ENCODE measurements at regions not wholly inside any gene's neighbourhood (a gene's known extent, or its start where the extent isn't known, plus 50 kb on each side); places are given as distances from the start of the nearest gene placed in this dataset.

DNA sequence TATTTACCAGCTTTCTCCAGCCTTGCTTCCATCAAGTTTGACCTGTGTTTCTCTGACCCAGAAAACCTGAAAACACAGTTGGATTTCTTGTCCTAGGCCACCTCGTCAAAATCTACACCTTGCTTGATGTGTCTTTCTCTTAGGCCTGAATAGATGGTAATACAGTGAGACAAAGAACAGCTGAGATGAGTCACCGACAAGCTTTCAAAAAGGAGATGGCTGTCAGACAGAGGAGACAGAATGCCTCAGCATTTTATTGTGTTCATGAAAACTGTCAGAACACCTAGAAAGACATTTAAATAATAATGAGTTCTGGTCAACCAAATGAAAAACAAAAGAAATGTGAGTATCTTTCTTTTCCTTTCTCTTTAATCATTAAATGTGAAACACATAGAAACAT, 119.7 kb upstream of the SORCS1 start:
- Histone ChIP-seq H3K4me1 (ENCODE audit: control insufficient read depth in 2 of 2, insufficient read depth in 2 of 2, low read length in 2 of 2) (no peaks in the 10 kb centered on the region), H3K36me3 (replicated peaks in 1 of 2; ENCODE audit: control extremely low read depth in 1 of 2, control insufficient read depth in 1 of 2, extremely low read depth in 1 of 2, insufficient read depth in 2 of 2, low read length in 1 of 2) (no peaks in the 10 kb centered on the region), H3K27ac (ENCODE audit: low read length in 2 of 2) (no peak overlapping the region), H3K9me3 (ENCODE audit: control extremely low read depth in 1 of 3, control insufficient read depth in 2 of 3, insufficient read depth in 1 of 3, low read length in 2 of 3) (no peaks in the 10 kb centered on the region), H3K79me2 (ENCODE audit: control insufficient read depth, insufficient read depth, low read length) (no peaks in the 10 kb centered on the region), H3K27me3 (replicated peaks in 1 of 4; ENCODE audit: control extremely low read depth in 1 of 4, control insufficient read depth in 3 of 4, insufficient read depth in 4 of 4, low read length in 3 of 4) (no peaks in the 10 kb centered on the region), H4K20me1 (ENCODE audit: control insufficient read depth, insufficient read depth, low read length, poor library complexity, severe bottlenecking) (no peaks in the 10 kb centered on the region), H3K4me3 (ENCODE audit: control extremely low read depth in 1 of 5, extremely low read depth in 1 of 5, insufficient read depth in 1 of 5, low read depth in 2 of 5, low read length in 4 of 5) (no peak overlapping the region), H2AFZ (ENCODE audit: insufficient read depth, low read depth, low read length, poor library complexity, severe bottlenecking) (no peak overlapping the region), H3K4me2 (replicated peaks; ENCODE audit: low read depth, low read length, poor library complexity, severe bottlenecking) (no peak overlapping the region), H3K9ac (ENCODE audit: low read length) (no peak overlapping the region)
- peaks cover 12% of the 10 kb centered on the region for H3K9me3 Mint-ChIP-seq (ENCODE audit: insufficient read depth)
- no peaks in the 10 kb centered on the region for H3K27me3 Mint-ChIP-seq
- intact Hi-C loops (cut with micrococcal nuclease): no loop called here
- WGBS (ENCODE audit: insufficient coverage): 88% methylated on average over 1 of the region's 2 CpGs
- no peak overlapping the region for H3K4me3 Mint-ChIP-seq
- no peaks in the 10 kb centered on the region for H3K4me1 Mint-ChIP-seq
- ChIA-PET POLR2A (no interaction called here), CTCF (no interaction called here)
- ATAC-seq (ENCODE audit: low read depth) (no peak), DNase-seq (no peak)
- no peak overlapping the region for H3K27ac Mint-ChIP-seq
- no peak for TF ChIP-seq EZH2 (IDR thresholded peaks at IDR 0.05; ENCODE audit: borderline replicate concordance, insufficient read depth, low read depth, low read length, poor library complexity, severe bottlenecking)
- TF ChIP-seq, protein P1, sequence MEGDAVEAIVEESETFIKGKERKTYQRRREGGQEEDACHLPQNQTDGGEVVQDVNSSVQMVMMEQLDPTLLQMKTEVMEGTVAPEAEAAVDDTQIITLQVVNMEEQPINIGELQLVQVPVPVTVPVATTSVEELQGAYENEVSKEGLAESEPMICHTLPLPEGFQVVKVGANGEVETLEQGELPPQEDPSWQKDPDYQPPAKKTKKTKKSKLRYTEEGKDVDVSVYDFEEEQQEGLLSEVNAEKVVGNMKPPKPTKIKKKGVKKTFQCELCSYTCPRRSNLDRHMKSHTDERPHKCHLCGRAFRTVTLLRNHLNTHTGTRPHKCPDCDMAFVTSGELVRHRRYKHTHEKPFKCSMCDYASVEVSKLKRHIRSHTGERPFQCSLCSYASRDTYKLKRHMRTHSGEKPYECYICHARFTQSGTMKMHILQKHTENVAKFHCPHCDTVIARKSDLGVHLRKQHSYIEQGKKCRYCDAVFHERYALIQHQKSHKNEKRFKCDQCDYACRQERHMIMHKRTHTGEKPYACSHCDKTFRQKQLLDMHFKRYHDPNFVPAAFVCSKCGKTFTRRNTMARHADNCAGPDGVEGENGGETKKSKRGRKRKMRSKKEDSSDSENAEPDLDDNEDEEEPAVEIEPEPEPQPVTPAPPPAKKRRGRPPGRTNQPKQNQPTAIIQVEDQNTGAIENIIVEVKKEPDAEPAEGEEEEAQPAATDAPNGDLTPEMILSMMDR (IDR thresholded peaks at IDR 0.05): no peak

DNA sequence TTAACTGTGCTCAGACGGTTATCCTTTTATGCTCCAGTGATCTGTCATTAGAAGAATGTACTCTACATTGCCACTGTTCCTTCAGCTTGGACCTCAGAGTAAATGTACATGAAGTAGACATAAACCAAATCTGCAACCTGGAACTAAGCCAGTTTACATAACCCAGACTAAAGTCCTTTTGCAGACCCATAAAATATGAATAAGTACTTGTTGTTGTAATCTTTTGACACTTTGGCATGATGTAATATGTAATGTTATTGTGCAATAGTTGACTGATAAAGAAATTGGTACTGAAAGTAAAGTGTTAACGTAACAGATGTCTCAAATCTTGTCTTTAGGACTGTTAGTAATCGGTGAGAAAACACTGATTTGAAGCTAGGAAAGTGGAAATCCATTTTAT, 115.8 kb upstream of the SORCS1 start:
- no peak overlapping the region for H3K4me3 Mint-ChIP-seq

More for the DNA sequence above, 115.8 kb upstream of the SORCS1 start:
- Mint-ChIP-seq H3K27ac (no peak overlapping the region), H3K4me1 (no peaks in the 10 kb centered on the region), H3K9me3 (ENCODE audit: insufficient read depth) (peaks cover 8% of the 10 kb centered on the region), H3K27me3 (no peaks in the 10 kb centered on the region)
- ChIA-PET CTCF (no interaction called here), POLR2A (no interaction called here)
- TF ChIP-seq, protein P1 (IDR thresholded peaks at IDR 0.05): no peak
- Histone ChIP-seq H4K20me1 (ENCODE audit: control insufficient read depth, insufficient read depth, low read length, poor library complexity, severe bottlenecking) (no peaks in the 10 kb centered on the region), H3K4me1 (ENCODE audit: control insufficient read depth in 2 of 2, insufficient read depth in 2 of 2, low read length in 2 of 2) (no peaks in the 10 kb centered on the region), H3K9ac (ENCODE audit: low read length) (no peak overlapping the region), H3K4me2 (replicated peaks; ENCODE audit: low read depth, low read length, poor library complexity, severe bottlenecking) (no peak overlapping the region), H3K36me3 (replicated peaks in 1 of 2; ENCODE audit: control extremely low read depth in 1 of 2, control insufficient read depth in 1 of 2, extremely low read depth in 1 of 2, insufficient read depth in 2 of 2, low read length in 1 of 2) (no peaks in the 10 kb centered on the region), H2AFZ (ENCODE audit: insufficient read depth, low read depth, low read length, poor library complexity, severe bottlenecking) (no peak overlapping the region), H3K79me2 (ENCODE audit: control insufficient read depth, insufficient read depth, low read length) (no peaks in the 10 kb centered on the region), H3K9me3 (ENCODE audit: control extremely low read depth in 1 of 3, control insufficient read depth in 2 of 3, insufficient read depth in 1 of 3, low read length in 2 of 3) (no peaks in the 10 kb centered on the region), H3K27me3 (replicated peaks in 1 of 4; ENCODE audit: control extremely low read depth in 1 of 4, control insufficient read depth in 3 of 4, insufficient read depth in 4 of 4, low read length in 3 of 4) (no peaks in the 10 kb centered on the region), H3K27ac (ENCODE audit: low read length in 2 of 2) (no peak overlapping the region), H3K4me3 (ENCODE audit: control extremely low read depth in 1 of 5, extremely low read depth in 1 of 5, insufficient read depth in 1 of 5, low read depth in 2 of 5, low read length in 4 of 5) (no peak overlapping the region)
- no peak for DNase-seq
- WGBS (ENCODE audit: insufficient coverage): 87% methylated on average over 3 of the region's 3 CpGs
- intact Hi-C loops (cut with micrococcal nuclease): no loop called here
- no peak for ATAC-seq (ENCODE audit: low read depth)

All from B cell (primary cell).